AML-193 (cell line): ENCODE measurements at regions not wholly inside any gene's neighbourhood (a gene's known extent, or its start where the extent isn't known, plus 50 kb on each side); places are given as distances from the start of the nearest gene placed in this dataset.
"Not testable (repeated sequence)": the region's sequence is repeated elsewhere in the genome, so short reads cannot be mapped to it uniquely, and the experiment has no call there.

ENCODE experiments used
- DNase-seq, 2 experiments: peaks; one replicate each; lab custom pipeline; 2025; lab: John Stamatoyannopoulos, UW

GRCh38 chr9:42434844-42435714 lies 251.6 kb downstream of the SPATA31A6 start:
- not testable (repeated sequence) for DNase-seq

GRCh38 chr9:42435715-42436342 lies 252.4 kb downstream of the SPATA31A6 start:
- not testable (repeated sequence) for DNase-seq

GRCh38 chr9:42437057-42437759 lies 253.7 kb downstream of the SPATA31A6 start:
- not testable (repeated sequence) for DNase-seq

- DNase-seq, result not testable (repeated sequence)
These were observed 259.2 kb downstream of the SPATA31A6 start for GRCh38 chr9:42442680-42443079.

GRCh38 chr9:42443414-42443813 lies 260.0 kb downstream of the SPATA31A6 start:
- DNase-seq, result not testable (repeated sequence)

- DNase-seq, result not testable (repeated sequence)
These were observed 278.0 kb downstream of the SPATA31A6 start for GRCh38 chr9:42461436-42461835.

- DNase-seq, result not testable (repeated sequence)
These were observed 278.4 kb downstream of the SPATA31A6 start for GRCh38 chr9:42461863-42462262.

GRCh38 chr9:42463981-42464380 lies 280.5 kb downstream of the SPATA31A6 start:
- DNase-seq, result not testable (repeated sequence)

GRCh38 chr9:42470577-42470976 lies 287.1 kb downstream of the SPATA31A6 start:
- peak; percentile 0 to 5 for DNase-seq

GRCh38 chr9:42490989-42491388 lies 307.5 kb downstream of the SPATA31A6 start:
- DNase-seq, result not testable (repeated sequence)

- DNase-seq, result not testable (repeated sequence)
These were observed 319.3 kb downstream of the SPATA31A6 start for GRCh38 chr9:42502620-42503264.

- DNase-seq, result not testable (repeated sequence)
These were observed 324.7 kb downstream of the SPATA31A6 start for GRCh38 chr9:42508111-42508510.

- DNase-seq, result not testable (repeated sequence)
These were observed 330.1 kb downstream of the SPATA31A6 start for GRCh38 chr9:42513535-42513934.

- not testable (repeated sequence) for DNase-seq
These were observed 351.0 kb downstream of the SPATA31A6 start for GRCh38 chr9:42534325-42534983.

- not testable (repeated sequence) for DNase-seq
These were observed 351.5 kb downstream of the SPATA31A6 start for GRCh38 chr9:42534984-42535325.

GRCh38 chr9:42550789-42551357 lies 367.4 kb downstream of the SPATA31A6 start:
- DNase-seq, result not testable (repeated sequence)

GRCh38 chr9:42568530-42568929 lies 385.1 kb downstream of the SPATA31A6 start:
- DNase-seq, result not testable (repeated sequence)

- not testable (repeated sequence) for DNase-seq
These were observed 385.6 kb downstream of the SPATA31A6 start for GRCh38 chr9:42568942-42569556.

GRCh38 chr9:42577851-42578250 lies 394.4 kb downstream of the SPATA31A6 start:
- not testable (repeated sequence) for DNase-seq
